IMR-90 (cell line): ENCODE measurements at regions not wholly inside any gene's neighbourhood (a gene's known extent, or its start where the extent isn't known, plus 50 kb on each side); places are given as distances from the start of the nearest gene placed in this dataset.

Experiments used
- ATAC-seq: fragments of 200-7000 bp; cut with Tn5 transposase; 2 replicates; pipeline ENCODE4 v1.9.1; 2020; ENCODE audit warnings: low read depth, mild to moderate bottlenecking, moderate library complexity
- BruUV-seq: library from RNA; stranded (reverse); fragments of 400-500 nt; replicated peaks from 2 replicates; lab custom pipeline; 2021; lab: Mats Ljungman, UMichigan
- CTCF ChIA-PET: fragments of 300-600 bp; formaldehyde crosslinking; extraction: SDS; loops from one replicate; lab custom pipeline; 2021; ENCODE audit warnings: antibody characterized with exemption; lab: Yijun Ruan, JAX
- POLR2A ChIA-PET: fragments of 300-600 bp; sonication (Branson Sonifier 250); formaldehyde crosslinking; loops from one replicate; lab custom pipeline; 2022; ENCODE audit warnings: antibody characterized with exemption; ENCODE audit not compliant: unreplicated experiment; lab: Charles Lee
- DNase-seq: peaks from one replicate; pipeline ENCODE4 v3.0.0; 2013
- H2AFZ ChIP-seq: replicated peaks from 2 replicates; pipeline ENCODE3; 2013; ENCODE audit warnings: low read length, mild to moderate bottlenecking; ENCODE audit not compliant: poor library complexity
- H2AK5ac ChIP-seq: 2 replicates; pipeline ENCODE4 v1.6.1; 2013; ENCODE audit warnings: low read depth, low read length, inconsistent platforms
- H2AK9ac ChIP-seq: replicated peaks from 2 replicates; pipeline ENCODE3; 2013; ENCODE audit warnings: mild to moderate bottlenecking, low read depth, low read length, moderate library complexity; ENCODE audit not compliant: poor library complexity
- H2BK120ac ChIP-seq: 2 replicates; pipeline ENCODE4 v1.6.1; 2013; ENCODE audit warnings: low read depth, low read length, inconsistent platforms
- H2BK15ac ChIP-seq: 3 replicates; pipeline ENCODE4 v1.6.1; 2013; ENCODE audit warnings: low read depth, low read length, inconsistent platforms
- H2BK20ac ChIP-seq: 2 replicates; pipeline ENCODE4 v1.6.1; 2013; ENCODE audit warnings: low read depth, mild to moderate bottlenecking, inconsistent platforms, low read length, moderate library complexity
- H2BK5ac ChIP-seq: 2 replicates; pipeline ENCODE4 v1.6.1; 2013; ENCODE audit warnings: mild to moderate bottlenecking, low read depth, low read length, inconsistent platforms; ENCODE audit not compliant: poor library complexity, severe bottlenecking
- H3K14ac ChIP-seq: replicated peaks from 2 replicates; pipeline ENCODE4 v1.6.1; 2013; ENCODE audit warnings: low read depth, low read length, inconsistent platforms
- H3K18ac ChIP-seq: 2 replicates; pipeline ENCODE4 v1.6.1; 2013; ENCODE audit warnings: low read depth, low read length, control low read depth
- H3K23ac ChIP-seq: 2 replicates; pipeline ENCODE4 v1.6.1; 2013; ENCODE audit warnings: low read depth, low read length, inconsistent platforms
- H3K27ac ChIP-seq: 2 replicates; pipeline ENCODE4 v1.5.1; 2013; ENCODE audit warnings: mild to moderate bottlenecking, control low read depth, low read length; ENCODE audit not compliant: insufficient read depth
- H3K27me3 ChIP-seq: 2 replicates; pipeline ENCODE4 v1.6.1; 2013; ENCODE audit warnings: low read length; ENCODE audit not compliant: control insufficient read depth, insufficient read depth
- H3K36me3 ChIP-seq: 2 replicates; pipeline ENCODE4 v1.6.1; 2013; ENCODE audit warnings: low read length, mixed read lengths; ENCODE audit not compliant: control insufficient read depth, insufficient read depth
- H3K4ac ChIP-seq: 2 replicates; pipeline ENCODE4 v1.6.1; 2013; ENCODE audit warnings: low read depth, low read length, inconsistent platforms
- H3K4me1 ChIP-seq: 2 replicates; pipeline ENCODE4 v1.6.1; 2013; ENCODE audit warnings: low read length, mixed read lengths; ENCODE audit not compliant: control insufficient read depth, insufficient read depth
- H3K4me2 ChIP-seq: 2 replicates; pipeline ENCODE4 v1.6.1; 2013; ENCODE audit warnings: low read depth, mild to moderate bottlenecking, control low read depth, low read length, moderate library complexity
- H3K4me3 ChIP-seq: 2 replicates; pipeline ENCODE4 v1.5.1; 2013; ENCODE audit warnings: low read depth, mild to moderate bottlenecking, control low read depth, low read length, moderate library complexity; ENCODE audit not compliant: insufficient read depth
- H3K56ac ChIP-seq: 2 replicates; pipeline ENCODE4 v1.6.1; 2013; ENCODE audit warnings: low read length, inconsistent platforms; ENCODE audit not compliant: insufficient read depth; ENCODE audit errors: extremely low read depth
- H3K79me1 ChIP-seq, 2 experiments: 2 replicates each; pipeline ENCODE4 v1.6.1; 2013; ENCODE audit warnings: low read length in 2 of 2, inconsistent platforms in 1 of 2, low read depth in 1 of 2
- H3K9ac ChIP-seq: 2 replicates; pipeline ENCODE4 v1.6.1; 2013; ENCODE audit warnings: low read depth, low read length, control low read depth
- H3K9me1 ChIP-seq: 2 replicates; pipeline ENCODE4 v1.6.1; 2013; ENCODE audit warnings: low read length, inconsistent platforms; ENCODE audit not compliant: insufficient read depth
- H3K9me3 ChIP-seq: 2 replicates; pipeline ENCODE4 v1.6.1; 2013; ENCODE audit warnings: low read length; ENCODE audit not compliant: control insufficient read depth, insufficient read depth
- H4K20me1 ChIP-seq: 2 replicates; pipeline ENCODE4 v1.6.1; 2013; ENCODE audit warnings: low read length, inconsistent platforms; ENCODE audit not compliant: insufficient read depth
- H4K5ac ChIP-seq: 2 replicates; pipeline ENCODE4 v1.6.1; 2013; ENCODE audit warnings: mild to moderate bottlenecking, low read depth, low read length, control low read depth
- H4K8ac ChIP-seq, 2 experiments: 2 replicates each; pipeline ENCODE4 v1.6.1; 2013; ENCODE audit warnings: low read depth in 2 of 2, low read length in 2 of 2, control low read depth in 1 of 2, inconsistent platforms in 1 of 2
- H4K91ac ChIP-seq: 2 replicates; pipeline ENCODE4 v1.6.1; 2013; ENCODE audit warnings: low read depth, low read length, inconsistent platforms; ENCODE audit not compliant: insufficient read depth
- CHD1 ChIP-seq: IDR thresholded peaks from 2 replicates; pipeline ENCODE4 v1.6.1; 2012; ENCODE audit warnings: low read depth, low read length, improper control_type of control experiment
- FOS ChIP-seq: fragments of 150-350 bp; IDR thresholded peaks from 2 replicates; pipeline ENCODE4 v1.6.1; 2016; ENCODE audit warnings: low read depth, low read length
- MAFK ChIP-seq: IDR thresholded peaks from 2 replicates; pipeline ENCODE4 v1.6.1; 2012; ENCODE audit warnings: low read depth, low read length, improper control_type of control experiment
- MAZ ChIP-seq: IDR thresholded peaks from 2 replicates; pipeline ENCODE4 v1.6.1; 2012; ENCODE audit warnings: low read depth, mild to moderate bottlenecking, low read length, improper control_type of control experiment, moderate library complexity, borderline replicate concordance
- RAD21 ChIP-seq: IDR thresholded peaks from 2 replicates; pipeline ENCODE4 v1.6.1; 2012; ENCODE audit warnings: low read length, improper control_type of control experiment
- RCOR1 ChIP-seq: IDR thresholded peaks from 2 replicates; pipeline ENCODE4 v1.6.1; 2012; ENCODE audit warnings: mild to moderate bottlenecking, low read length, improper control_type of control experiment; ENCODE audit not compliant: insufficient replicate concordance
- WGBS, 2 experiments: methylation state at CpG; one replicate each; pipeline versions ENCODE4 v1.1.5 to v1.1.7; 2013; ENCODE audit warnings: missing lambda C conversion rate in 2 of 2; ENCODE audit not compliant: insufficient read length in 1 of 2; ENCODE audit errors: extremely low coverage in 2 of 2; 5-methylcytosine and 5-hydroxymethylcytosine counted together
- dilution Hi-C: fragments of 300-500 bp; cut with HindIII; formaldehyde crosslinking; loops from one replicate; pipeline ENCODE4 v1.14.3; 2018; ENCODE audit warnings: low sequenced_read_pairs; ENCODE audit not compliant: unreplicated experiment
- in situ Hi-C: fragments of 300-500 bp; cut with MboI; formaldehyde crosslinking; loops from 3 replicates; pipeline ENCODE4 v1.14.3; 2019; ENCODE audit warnings: low sequenced_read_pairs, inconsistent platforms, mixed read lengths
- intact Hi-C: fragments of 100-400 bp; cut with micrococcal nuclease; formaldehyde crosslinking; loops from 2 replicates; pipeline ENCODE4 v1.10.0; 2022
- TF ChIP-seq, protein P1 (sequence below): conservative IDR thresholded peaks from 2 replicates; pipeline ENCODE4 v1.5.1; 2012; ENCODE audit warnings: mild to moderate bottlenecking, low read depth, low read length, improper control_type of control experiment
- TF ChIP-seq, protein P2 (sequence below): fragments of 150-350 bp; IDR thresholded peaks from 2 replicates; pipeline ENCODE4 v1.6.1; 2016; ENCODE audit warnings: low read depth, mild to moderate bottlenecking, low read length, moderate library complexity, borderline replicate concordance

DNA sequence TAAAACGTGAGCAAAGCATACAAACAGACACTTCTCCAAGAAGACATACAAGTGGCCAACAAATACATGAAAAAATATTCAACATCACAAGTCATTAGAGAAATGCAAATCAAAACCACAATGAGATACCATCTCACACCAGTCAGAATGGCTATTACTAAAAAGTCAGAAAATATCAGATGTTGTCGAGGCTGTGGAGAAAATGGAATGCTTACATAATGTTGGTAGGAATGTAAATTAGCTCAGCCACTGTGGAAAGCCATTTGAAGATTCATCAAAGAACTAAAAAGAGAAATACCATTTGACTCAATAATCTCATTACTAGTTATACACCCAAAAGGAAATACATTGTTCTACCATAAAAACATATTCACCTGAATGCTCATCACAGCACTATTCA is 825.7 kb downstream of the SUCLG1 start:
- Histone ChIP-seq H2AK9ac (no peak overlapping the region), H3K36me3 (no peaks in the 10 kb centered on the region), H3K27ac (no peak overlapping the region), H3K18ac (no peak overlapping the region), H3K79me1 (no peaks in the 10 kb centered on the region), H4K8ac (no peak overlapping the region), H3K56ac (no peak overlapping the region), H4K5ac (no peak overlapping the region), H2BK20ac (no peak overlapping the region), H3K9me1 (no peaks in the 10 kb centered on the region), H3K9me3 (no peaks in the 10 kb centered on the region), H2BK5ac (no peak overlapping the region), H2AFZ (no peak overlapping the region), H3K23ac (no peak overlapping the region), H3K4me3 (no peak overlapping the region), H2BK120ac (no peak overlapping the region), H3K14ac (no peak overlapping the region), H3K4me2 (no peak overlapping the region), H3K4me1 (no peaks in the 10 kb centered on the region), H2BK15ac (no peak overlapping the region), H3K27me3 (no peaks in the 10 kb centered on the region), H4K91ac (no peak overlapping the region), H3K4ac (no peak overlapping the region), H2AK5ac (no peak overlapping the region), H4K20me1 (no peaks in the 10 kb centered on the region), H3K9ac (no peak overlapping the region)
- no CpG with 5 or more reads among the region's 2 CpGs for WGBS, 2 experiments
- ATAC-seq (no peak), DNase-seq (no peak)
- TF ChIP-seq MAZ (no peak), RAD21 (no peak), MAFK (no peak), RCOR1 (no peak), FOS (no peak), CHD1 (no peak)
- TF ChIP-seq, protein P1, sequence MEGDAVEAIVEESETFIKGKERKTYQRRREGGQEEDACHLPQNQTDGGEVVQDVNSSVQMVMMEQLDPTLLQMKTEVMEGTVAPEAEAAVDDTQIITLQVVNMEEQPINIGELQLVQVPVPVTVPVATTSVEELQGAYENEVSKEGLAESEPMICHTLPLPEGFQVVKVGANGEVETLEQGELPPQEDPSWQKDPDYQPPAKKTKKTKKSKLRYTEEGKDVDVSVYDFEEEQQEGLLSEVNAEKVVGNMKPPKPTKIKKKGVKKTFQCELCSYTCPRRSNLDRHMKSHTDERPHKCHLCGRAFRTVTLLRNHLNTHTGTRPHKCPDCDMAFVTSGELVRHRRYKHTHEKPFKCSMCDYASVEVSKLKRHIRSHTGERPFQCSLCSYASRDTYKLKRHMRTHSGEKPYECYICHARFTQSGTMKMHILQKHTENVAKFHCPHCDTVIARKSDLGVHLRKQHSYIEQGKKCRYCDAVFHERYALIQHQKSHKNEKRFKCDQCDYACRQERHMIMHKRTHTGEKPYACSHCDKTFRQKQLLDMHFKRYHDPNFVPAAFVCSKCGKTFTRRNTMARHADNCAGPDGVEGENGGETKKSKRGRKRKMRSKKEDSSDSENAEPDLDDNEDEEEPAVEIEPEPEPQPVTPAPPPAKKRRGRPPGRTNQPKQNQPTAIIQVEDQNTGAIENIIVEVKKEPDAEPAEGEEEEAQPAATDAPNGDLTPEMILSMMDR, result no peak
- TF ChIP-seq, protein P2, sequence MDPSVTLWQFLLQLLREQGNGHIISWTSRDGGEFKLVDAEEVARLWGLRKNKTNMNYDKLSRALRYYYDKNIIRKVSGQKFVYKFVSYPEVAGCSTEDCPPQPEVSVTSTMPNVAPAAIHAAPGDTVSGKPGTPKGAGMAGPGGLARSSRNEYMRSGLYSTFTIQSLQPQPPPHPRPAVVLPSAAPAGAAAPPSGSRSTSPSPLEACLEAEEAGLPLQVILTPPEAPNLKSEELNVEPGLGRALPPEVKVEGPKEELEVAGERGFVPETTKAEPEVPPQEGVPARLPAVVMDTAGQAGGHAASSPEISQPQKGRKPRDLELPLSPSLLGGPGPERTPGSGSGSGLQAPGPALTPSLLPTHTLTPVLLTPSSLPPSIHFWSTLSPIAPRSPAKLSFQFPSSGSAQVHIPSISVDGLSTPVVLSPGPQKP, result no peak
- dilution Hi-C loops, result no loop called here
- intact Hi-C loops, result no loop called here
- ChIA-PET CTCF (no interaction called here), POLR2A (no interaction called here)
- BruUV-seq, result no TSS peak
- in situ Hi-C loops, result no loop called here
